ENCODE measurements at regions not wholly inside any gene's neighbourhood (a gene's known extent, or its start where the extent isn't known, plus 50 kb on each side); places are given as distances from the start of the nearest gene placed in this dataset.

DNA sequence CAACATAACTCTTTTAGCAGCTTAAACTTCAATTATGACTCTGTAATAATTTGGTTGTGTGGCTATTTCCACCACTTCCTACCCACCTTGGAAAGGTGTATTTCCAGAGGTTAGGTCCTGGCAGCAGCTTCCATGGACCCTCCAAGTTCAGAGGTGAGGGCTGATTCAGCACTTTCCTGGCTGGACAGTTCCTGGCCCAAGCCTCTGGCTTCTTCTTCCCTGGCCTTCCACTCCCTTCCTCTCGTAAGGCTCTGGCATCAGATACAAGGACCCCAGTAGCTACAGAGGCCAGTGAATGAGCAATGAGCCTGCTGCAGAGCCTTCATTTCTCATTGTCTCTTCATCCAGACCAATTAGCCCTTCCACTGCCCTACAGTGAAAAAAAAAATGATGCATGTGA is 98.1 kb upstream of the KIRREL3 start:
- Histone ChIP-seq H3K4me1 (no peaks in the 10 kb centered on the region), H3K36me3 (no peaks in the 10 kb centered on the region), H3K4me3 (no peak overlapping the region), H3K9me3 (peaks cover 0 to 5% of the 10 kb centered on the region in 2 donors), H3K27ac (no peak overlapping the region), H3K27me3 (no peaks in the 10 kb centered on the region)
- intact Hi-C loops (cut with DNase I), result no loop called here
- no peak for DNase-seq (ENCODE audit: low spot score in 2 of 2)
- TF ChIP-seq, protein P1, sequence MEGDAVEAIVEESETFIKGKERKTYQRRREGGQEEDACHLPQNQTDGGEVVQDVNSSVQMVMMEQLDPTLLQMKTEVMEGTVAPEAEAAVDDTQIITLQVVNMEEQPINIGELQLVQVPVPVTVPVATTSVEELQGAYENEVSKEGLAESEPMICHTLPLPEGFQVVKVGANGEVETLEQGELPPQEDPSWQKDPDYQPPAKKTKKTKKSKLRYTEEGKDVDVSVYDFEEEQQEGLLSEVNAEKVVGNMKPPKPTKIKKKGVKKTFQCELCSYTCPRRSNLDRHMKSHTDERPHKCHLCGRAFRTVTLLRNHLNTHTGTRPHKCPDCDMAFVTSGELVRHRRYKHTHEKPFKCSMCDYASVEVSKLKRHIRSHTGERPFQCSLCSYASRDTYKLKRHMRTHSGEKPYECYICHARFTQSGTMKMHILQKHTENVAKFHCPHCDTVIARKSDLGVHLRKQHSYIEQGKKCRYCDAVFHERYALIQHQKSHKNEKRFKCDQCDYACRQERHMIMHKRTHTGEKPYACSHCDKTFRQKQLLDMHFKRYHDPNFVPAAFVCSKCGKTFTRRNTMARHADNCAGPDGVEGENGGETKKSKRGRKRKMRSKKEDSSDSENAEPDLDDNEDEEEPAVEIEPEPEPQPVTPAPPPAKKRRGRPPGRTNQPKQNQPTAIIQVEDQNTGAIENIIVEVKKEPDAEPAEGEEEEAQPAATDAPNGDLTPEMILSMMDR (IDR thresholded peaks at IDR 0.05), result no peak

DNA sequence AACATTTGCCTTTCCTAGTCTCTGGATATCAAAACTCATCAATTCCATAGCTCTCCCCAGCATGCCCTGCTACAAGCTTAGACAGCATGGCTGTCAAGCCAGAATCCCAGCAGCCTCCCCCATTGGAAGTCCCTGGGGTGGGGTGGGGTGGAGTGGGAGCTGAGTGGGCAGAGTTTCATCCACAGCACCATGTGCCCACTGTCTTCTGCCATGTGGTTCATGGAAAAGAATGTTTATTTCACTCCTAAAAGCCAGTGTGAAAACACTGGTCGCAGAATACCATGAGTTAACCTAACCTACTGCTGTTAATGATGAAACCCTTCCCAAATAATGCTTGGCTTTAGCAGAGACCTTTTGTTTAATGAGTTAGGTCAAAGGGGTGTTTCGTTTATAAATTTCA is 80.2 kb upstream of the KIRREL3 start:
- TF ChIP-seq, protein P1 (IDR thresholded peaks at IDR 0.05), result no peak
- H3K4me1 ChIP-seq, result no peaks in the 10 kb centered on the region
- no peak for DNase-seq (ENCODE audit: low spot score in 2 of 2)
- H3K4me3 ChIP-seq, result no peak overlapping the region
- no peak overlapping the region for H3K27ac ChIP-seq
- intact Hi-C loops (cut with DNase I), result no loop called here
- no peaks in the 10 kb centered on the region for H3K27me3 ChIP-seq
- no peaks in the 10 kb centered on the region for H3K9me3 ChIP-seq
- no peaks in the 10 kb centered on the region for H3K36me3 ChIP-seq

DNA sequence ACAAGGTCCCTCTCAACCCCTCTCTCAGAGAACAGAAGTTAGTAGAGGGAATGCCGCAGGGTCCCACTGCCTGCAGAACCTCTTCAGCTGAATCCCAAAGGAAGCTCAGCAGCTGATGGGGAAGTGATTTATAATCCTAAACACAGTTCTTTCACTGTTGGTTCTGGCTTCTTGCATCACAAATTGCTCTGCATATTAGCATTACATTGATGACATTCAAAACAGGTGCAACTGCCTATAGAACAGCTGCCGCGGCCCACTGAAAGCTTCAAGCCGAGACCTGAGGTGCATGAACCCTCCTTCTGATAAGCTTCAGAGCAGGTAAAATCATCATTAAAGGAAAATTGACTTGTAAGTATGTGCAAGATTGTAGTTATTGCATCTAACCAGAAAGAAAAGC is 75.2 kb upstream of the KIRREL3 start:
- intact Hi-C loops (cut with DNase I), result no loop called here
- H3K27ac ChIP-seq, result no peak overlapping the region
- no peaks in the 10 kb centered on the region for H3K4me1 ChIP-seq
- DNase-seq (ENCODE audit: low spot score in 2 of 2), result no peak
- TF ChIP-seq, protein P1 (IDR thresholded peaks at IDR 0.05), result no peak
- H3K9me3 ChIP-seq, result no peaks in the 10 kb centered on the region
- H3K27me3 ChIP-seq, result no peaks in the 10 kb centered on the region
- no peaks in the 10 kb centered on the region for H3K36me3 ChIP-seq
- no peak overlapping the region for H3K4me3 ChIP-seq

DNA sequence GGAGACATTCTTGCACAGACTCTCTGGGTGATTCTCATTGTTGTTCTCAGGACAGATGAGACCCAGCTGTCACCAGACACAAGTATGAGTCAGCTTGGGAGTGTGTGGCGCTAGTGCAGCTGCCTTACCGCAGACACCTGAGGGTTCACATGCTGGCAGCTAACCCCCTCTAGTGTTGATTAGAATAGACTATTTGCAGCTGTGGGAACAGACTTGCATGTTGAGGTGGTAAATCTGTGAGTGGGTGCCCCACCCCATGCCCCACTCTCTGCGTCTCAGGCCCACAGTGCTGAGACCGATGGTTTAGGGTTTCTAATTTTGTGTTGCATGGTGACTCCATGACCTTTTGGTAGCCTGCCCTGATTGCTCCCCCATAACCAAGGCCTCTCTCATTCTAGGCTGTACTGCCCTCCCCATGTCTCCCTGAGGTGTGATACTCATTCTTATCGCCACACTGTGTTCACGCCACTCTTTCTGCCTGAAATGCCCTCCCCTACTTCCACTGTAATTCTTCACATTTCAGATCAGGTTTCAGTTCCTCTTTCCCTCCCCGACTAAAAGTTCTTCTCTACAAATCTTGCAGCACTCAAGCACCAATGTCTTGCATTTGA is 73.7 kb upstream of the KIRREL3 start:
- Histone ChIP-seq H3K4me1 (no peaks in the 10 kb centered on the region), H3K36me3 (no peaks in the 10 kb centered on the region), H3K27ac (no peak overlapping the region), H3K27me3 (no peaks in the 10 kb centered on the region), H3K4me3 (no peak overlapping the region), H3K9me3 (no peaks in the 10 kb centered on the region)
- TF ChIP-seq, protein P1 (IDR thresholded peaks at IDR 0.05), result no peak
- no peak for DNase-seq (ENCODE audit: low spot score in 2 of 2)
- intact Hi-C loops (cut with DNase I), result loop anchor here (1.0 kb wide), 1 partner anchor 18 kb away; no protein-coding TSS in a partner anchor

DNA sequence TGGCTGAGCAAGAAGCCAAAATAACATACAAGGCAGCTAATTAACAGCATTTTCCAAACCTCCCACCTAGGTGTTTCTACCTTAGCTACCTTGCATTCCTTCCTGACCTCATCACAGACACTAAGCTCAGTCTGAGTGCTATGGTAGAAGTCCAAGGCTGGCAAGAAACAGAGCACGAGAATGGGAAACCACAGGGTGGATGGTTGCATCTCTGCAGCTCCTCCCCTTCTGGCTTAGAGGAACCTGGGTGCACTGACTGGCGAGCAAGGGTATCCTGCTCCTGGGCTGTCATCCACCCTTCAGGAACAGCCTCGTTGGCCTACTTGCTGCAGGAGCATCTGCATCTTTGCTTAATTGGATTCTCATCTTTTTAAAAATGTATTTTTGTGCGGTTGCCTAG is 73.1 kb upstream of the KIRREL3 start:
- H3K27me3 ChIP-seq, result no peaks in the 10 kb centered on the region
- H3K36me3 ChIP-seq, result no peaks in the 10 kb centered on the region
- no peaks in the 10 kb centered on the region for H3K4me1 ChIP-seq
- H3K27ac ChIP-seq, result no peak overlapping the region
- no peaks in the 10 kb centered on the region for H3K9me3 ChIP-seq
- DNase-seq (ENCODE audit: low spot score in 2 of 2), result no peak
- TF ChIP-seq, protein P1 (IDR thresholded peaks at IDR 0.05), result no peak
- intact Hi-C loops (cut with DNase I), result loop anchor here (1.0 kb wide), 1 partner anchor 17 kb away; no protein-coding TSS in a partner anchor
- no peak overlapping the region for H3K4me3 ChIP-seq

DNA sequence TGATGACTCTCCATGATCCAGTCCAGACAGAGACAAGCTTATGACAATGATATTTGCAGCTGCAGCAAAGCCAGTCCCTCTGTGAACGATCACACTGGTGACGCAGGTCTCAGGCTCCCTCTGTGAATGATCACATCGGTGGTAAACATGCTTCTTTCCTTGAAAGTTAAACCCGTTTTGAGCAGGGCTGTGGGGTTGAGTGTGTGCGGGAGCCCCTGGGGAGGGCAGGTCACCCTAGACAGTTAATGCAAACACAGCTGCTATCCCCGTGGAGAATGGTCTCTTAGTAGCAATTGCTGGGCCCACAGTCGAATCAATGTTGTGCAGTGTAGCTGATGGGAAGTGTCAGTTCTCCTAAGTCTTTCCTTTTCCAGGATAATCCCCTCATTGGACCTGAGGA is 71.0 kb upstream of the KIRREL3 start:
- Histone ChIP-seq H3K36me3 (no peaks in the 10 kb centered on the region), H3K27ac (no peak overlapping the region), H3K27me3 (no peaks in the 10 kb centered on the region), H3K4me1 (no peaks in the 10 kb centered on the region), H3K9me3 (no peaks in the 10 kb centered on the region), H3K4me3 (no peak overlapping the region)
- intact Hi-C loops (cut with DNase I), result no loop called here
- no peak for DNase-seq (ENCODE audit: low spot score in 2 of 2)
- TF ChIP-seq, protein P1 (IDR thresholded peaks at IDR 0.05), result no peak
